ENCODE measurements at regions not wholly inside any gene's neighbourhood (a gene's known extent, or its start where the extent isn't known, plus 50 kb on each side); places are given as distances from the start of the nearest gene placed in this dataset.

GRCh38 chr4:11628093-11628725 lies 199.5 kb upstream of the HS3ST1 start:
- peaks cover 3% of the 10 kb centered on the region; the same call in 1 of the 2 replicates for H3K9me3 ChIP-seq (ENCODE audit: control insufficient read depth, insufficient read depth, low read length)
- H3K79me1 ChIP-seq (ENCODE audit: low read depth in 1 of 2, low read length in 2 of 2), result no peaks in the 10 kb centered on the region
- no peaks in the 10 kb centered on the region; the same call in 1 of the 2 replicates for H3K9me1 ChIP-seq (ENCODE audit: insufficient read depth, low read length)
- in situ Hi-C loops (cut with MboI; ENCODE audit: low sequenced_read_pairs), result no loop called here
- H3K36me3 ChIP-seq (ENCODE audit: control insufficient read depth, insufficient read depth, low read length), result no peaks in the 10 kb centered on the region
- no peak overlapping the region for H2AK9ac ChIP-seq (replicated peaks; ENCODE audit: low read depth, low read length, poor library complexity)
- H3K27ac ChIP-seq (ENCODE audit: insufficient read depth, low read length), result peak overlapping the region; percentile 89
- H3K23ac ChIP-seq (ENCODE audit: low read depth, low read length), result no peak overlapping the region
- dilution Hi-C loops (cut with HindIII; ENCODE audit: low sequenced_read_pairs, unreplicated experiment), result no loop called here
- H4K8ac ChIP-seq (ENCODE audit: low read depth in 2 of 2, low read length in 2 of 2), result peak overlapping the region in 1 of 2 experiments; percentile 70; a peak in 1 of 4 replicates
- POLR2A ChIA-PET (ENCODE audit: unreplicated experiment), result no interaction called here
- no peak overlapping the region for H4K91ac ChIP-seq (ENCODE audit: insufficient read depth, low read depth, low read length)
- peaks cover 19% of the 10 kb centered on the region for H3K4me1 ChIP-seq (ENCODE audit: control insufficient read depth, insufficient read depth, low read length)
- H3K56ac ChIP-seq (ENCODE audit: extremely low read depth, insufficient read depth, low read length), result 0 out of 2 replicates have a peak overlapping the region, but pooled peaks have one; percentile 11
- H2BK20ac ChIP-seq (ENCODE audit: low read depth, low read length), result peak overlapping the region; percentile 9; the same call in 1 of the 2 replicates
- ATAC-seq (ENCODE audit: low read depth) (peak; percentile 83), DNase-seq (peak; percentile 64)
- H3K9ac ChIP-seq (ENCODE audit: low read depth, low read length), result no peak overlapping the region
- H2BK15ac ChIP-seq (ENCODE audit: low read depth, low read length), result no peak overlapping the region; the same call in 2 of the 3 replicates
- CTCF ChIA-PET, result interaction anchor here (0.6 kb wide), 1 partner anchor 1037 kb away, joined by 3 read pairs; no protein-coding TSS in a partner anchor
- H3K27me3 ChIP-seq (ENCODE audit: control insufficient read depth, insufficient read depth, low read length), result no peaks in the 10 kb centered on the region
- peak overlapping the region; percentile 31; the same call in 1 of the 2 replicates for H2AK5ac ChIP-seq (ENCODE audit: low read depth, low read length)
- H4K20me1 ChIP-seq (ENCODE audit: insufficient read depth, low read length), result no peaks in the 10 kb centered on the region
- intact Hi-C loops (cut with micrococcal nuclease), result loop anchor here (5.0 to 10.0 kb wide), 2 partner anchors 84 to 1043 kb away; no protein-coding TSS in a partner anchor
- no peak overlapping the region for H3K14ac ChIP-seq (replicated peaks; ENCODE audit: low read depth, low read length)
- H2BK120ac ChIP-seq (ENCODE audit: low read depth, low read length), result peak overlapping the region; percentile 90
- no TSS peak for BruUV-seq (replicated peaks)
- peak overlapping the region; percentile 64 for H3K18ac ChIP-seq (ENCODE audit: low read depth, low read length)
- H3K4ac ChIP-seq (ENCODE audit: low read depth, low read length), result peak overlapping the region; percentile 76; the same call in 1 of the 2 replicates
- H4K5ac ChIP-seq (ENCODE audit: low read depth, low read length), result peak overlapping the region; percentile 65; the same call in 1 of the 2 replicates
- H3K4me3 ChIP-seq (ENCODE audit: insufficient read depth, low read depth, low read length), result no peak overlapping the region
- TF ChIP-seq MXI1 (IDR thresholded peaks at IDR 0.05; ENCODE audit: borderline replicate concordance, low read depth, low read length) (no peak), RAD21 (IDR thresholded peaks at IDR 0.05; ENCODE audit: low read length) (no peak), MAZ (IDR thresholded peaks at IDR 0.05; ENCODE audit: borderline replicate concordance, low read depth, low read length) (no peak), BHLHE40 (IDR thresholded peaks at IDR 0.05; ENCODE audit: low read depth, low read length) (no peak), POLR2A (IDR thresholded peaks at IDR 0.05; ENCODE audit: low read depth, low read length) (no peak), ELK1 (IDR thresholded peaks at IDR 0.05; ENCODE audit: borderline replicate concordance, low read depth, low read length) (no peak), RFX5 (IDR thresholded peaks at IDR 0.05; ENCODE audit: low read depth, low read length) (no peak), CHD1 (IDR thresholded peaks at IDR 0.05; ENCODE audit: low read depth, low read length) (no peak), CEBPB (IDR thresholded peaks at IDR 0.05; ENCODE audit: low read depth, low read length) (no peak), NFE2L2 (IDR thresholded peaks at IDR 0.05; ENCODE audit: low read depth, low read length) (no peak), FOS (IDR thresholded peaks at IDR 0.05; ENCODE audit: low read depth, low read length) (no peak), CTCF (conservative IDR thresholded peaks at IDR 0.05; ENCODE audit: low read depth, low read length) (no peak), SMC3 (IDR thresholded peaks at IDR 0.05; ENCODE audit: low read depth, low read length) (no peak), USF2 (IDR thresholded peaks at IDR 0.05; ENCODE audit: low read depth, low read length) (no peak), MAFK (IDR thresholded peaks at IDR 0.05; ENCODE audit: low read depth, low read length) (no peak), RCOR1 (IDR thresholded peaks at IDR 0.05; ENCODE audit: insufficient replicate concordance, low read length) (no peak)
- peak overlapping the region; percentile 64 for H2BK5ac ChIP-seq (ENCODE audit: low read depth, low read length, poor library complexity, severe bottlenecking)
- H2AFZ ChIP-seq (replicated peaks; ENCODE audit: low read length, poor library complexity), result no peak overlapping the region
- H3K4me2 ChIP-seq (ENCODE audit: low read depth, low read length), result peak overlapping the region; percentile 16
